ENCODE measurements at regions not wholly inside any gene's neighbourhood (a gene's known extent, or its start where the extent isn't known, plus 50 kb on each side); places are given as distances from the start of the nearest gene placed in this dataset.

- Histone ChIP-seq H3K4me3 (ENCODE audit: low read depth, low read length) (no peak overlapping the region), H3K4me1 (ENCODE audit: control insufficient read depth, insufficient read depth, low read length) (peaks cover 12% of the 10 kb centered on the region), H3K27ac (ENCODE audit: low read depth, low read length) (no peak overlapping the region), H3K9ac (ENCODE audit: low read length) (no peak overlapping the region), H3K9me3 (ENCODE audit: control insufficient read depth, insufficient read depth, low read depth, low read length) (peaks cover 8% of the 10 kb centered on the region), H3K36me3 (ENCODE audit: control insufficient read depth, insufficient read depth, low read length) (no peaks in the 10 kb centered on the region), H3K27me3 (ENCODE audit: control insufficient read depth, insufficient read depth, low read length) (no peaks in the 10 kb centered on the region)
These were observed 89.2 kb upstream of the STMND1 start for GRCh38 chr6:17012421-17013225.

GRCh38 chr6:17011985-17012384 lies 89.9 kb upstream of the STMND1 start:
- Histone ChIP-seq H3K4me3 (ENCODE audit: low read depth, low read length) (no peak overlapping the region), H3K27ac (ENCODE audit: low read depth, low read length) (no peak overlapping the region), H3K9me3 (ENCODE audit: control insufficient read depth, insufficient read depth, low read depth, low read length) (peaks cover 8% of the 10 kb centered on the region), H3K4me1 (ENCODE audit: control insufficient read depth, insufficient read depth, low read length) (peaks cover 12% of the 10 kb centered on the region), H3K9ac (ENCODE audit: low read length) (no peak overlapping the region), H3K27me3 (ENCODE audit: control insufficient read depth, insufficient read depth, low read length) (no peaks in the 10 kb centered on the region), H3K36me3 (ENCODE audit: control insufficient read depth, insufficient read depth, low read length) (no peaks in the 10 kb centered on the region)

GRCh38 chr6:17007749-17008148 lies 94.1 kb upstream of the STMND1 start:
- H3K4me3 ChIP-seq (ENCODE audit: low read depth, low read length), result no peak overlapping the region
- H3K27ac ChIP-seq (ENCODE audit: low read depth, low read length), result no peak overlapping the region
- H3K27me3 ChIP-seq (ENCODE audit: control insufficient read depth, insufficient read depth, low read length), result no peaks in the 10 kb centered on the region
- no peak overlapping the region for H3K9ac ChIP-seq (ENCODE audit: low read length)
- peaks cover 6% of the 10 kb centered on the region for H3K4me1 ChIP-seq (ENCODE audit: control insufficient read depth, insufficient read depth, low read length)
- H3K36me3 ChIP-seq (ENCODE audit: control insufficient read depth, insufficient read depth, low read length), result no peaks in the 10 kb centered on the region
- peaks cover 4% of the 10 kb centered on the region; the same call in 1 of the 2 replicates for H3K9me3 ChIP-seq (ENCODE audit: control insufficient read depth, insufficient read depth, low read depth, low read length)

GRCh38 chr6:17006543-17006942 lies 95.3 kb upstream of the STMND1 start:
- Histone ChIP-seq H3K4me1 (ENCODE audit: control insufficient read depth, insufficient read depth, low read length) (no peaks in the 10 kb centered on the region), H3K27ac (ENCODE audit: low read depth, low read length) (no peak overlapping the region), H3K4me3 (ENCODE audit: low read depth, low read length) (no peak overlapping the region), H3K36me3 (ENCODE audit: control insufficient read depth, insufficient read depth, low read length) (no peaks in the 10 kb centered on the region), H3K9ac (ENCODE audit: low read length) (no peak overlapping the region), H3K27me3 (ENCODE audit: control insufficient read depth, insufficient read depth, low read length) (no peaks in the 10 kb centered on the region), H3K9me3 (ENCODE audit: control insufficient read depth, insufficient read depth, low read depth, low read length) (peaks cover 4% of the 10 kb centered on the region; the same call in 1 of the 2 replicates)

- H3K4me1 ChIP-seq (ENCODE audit: control insufficient read depth, insufficient read depth, low read length), result no peaks in the 10 kb centered on the region
- H3K4me3 ChIP-seq (ENCODE audit: low read depth, low read length), result no peak overlapping the region
- no peak overlapping the region for H3K27ac ChIP-seq (ENCODE audit: low read depth, low read length)
- H3K27me3 ChIP-seq (ENCODE audit: control insufficient read depth, insufficient read depth, low read length), result no peaks in the 10 kb centered on the region
- H3K9me3 ChIP-seq (ENCODE audit: control insufficient read depth, insufficient read depth, low read depth, low read length), result peaks cover 4% of the 10 kb centered on the region; the same call in 1 of the 2 replicates
- H3K36me3 ChIP-seq (ENCODE audit: control insufficient read depth, insufficient read depth, low read length), result no peaks in the 10 kb centered on the region
- no peak overlapping the region for H3K9ac ChIP-seq (ENCODE audit: low read length)
These were observed 97.6 kb upstream of the STMND1 start for GRCh38 chr6:17004269-17004668.

- Histone ChIP-seq H3K4me3 (ENCODE audit: low read depth, low read length) (no peak overlapping the region), H3K36me3 (ENCODE audit: control insufficient read depth, insufficient read depth, low read length) (no peaks in the 10 kb centered on the region), H3K9me3 (ENCODE audit: control insufficient read depth, insufficient read depth, low read depth, low read length) (no peaks in the 10 kb centered on the region)
These were observed 99.7 kb upstream of the STMND1 start for GRCh38 chr6:17002123-17002522.

GRCh38 chr6:17001188-17001587 lies 100.7 kb upstream of the STMND1 start:
- Histone ChIP-seq H3K9me3 (ENCODE audit: control insufficient read depth, insufficient read depth, low read depth, low read length) (no peaks in the 10 kb centered on the region), H3K36me3 (ENCODE audit: control insufficient read depth, insufficient read depth, low read length) (no peaks in the 10 kb centered on the region), H3K27ac (ENCODE audit: low read depth, low read length) (no peak overlapping the region), H3K4me3 (ENCODE audit: low read depth, low read length) (no peak overlapping the region), H3K4me1 (ENCODE audit: control insufficient read depth, insufficient read depth, low read length) (no peaks in the 10 kb centered on the region), H3K27me3 (ENCODE audit: control insufficient read depth, insufficient read depth, low read length) (no peaks in the 10 kb centered on the region), H3K9ac (ENCODE audit: low read length) (no peak overlapping the region)

More at GRCh38 chr6:17002123-17002522, 99.7 kb upstream of the STMND1 start:
- Histone ChIP-seq H3K27me3 (ENCODE audit: control insufficient read depth, insufficient read depth, low read length) (no peaks in the 10 kb centered on the region), H3K27ac (ENCODE audit: low read depth, low read length) (no peak overlapping the region), H3K4me1 (ENCODE audit: control insufficient read depth, insufficient read depth, low read length) (no peaks in the 10 kb centered on the region), H3K9ac (ENCODE audit: low read length) (no peak overlapping the region)

- H3K4me1 ChIP-seq (ENCODE audit: control insufficient read depth, insufficient read depth, low read length), result no peaks in the 10 kb centered on the region
- H3K9ac ChIP-seq (ENCODE audit: low read length), result no peak overlapping the region
- H3K27me3 ChIP-seq (ENCODE audit: control insufficient read depth, insufficient read depth, low read length), result no peaks in the 10 kb centered on the region
- no peak overlapping the region for H3K4me3 ChIP-seq (ENCODE audit: low read depth, low read length)
- no peak overlapping the region for H3K27ac ChIP-seq (ENCODE audit: low read depth, low read length)
- no peaks in the 10 kb centered on the region for H3K9me3 ChIP-seq (ENCODE audit: control insufficient read depth, insufficient read depth, low read depth, low read length)
- no peaks in the 10 kb centered on the region for H3K36me3 ChIP-seq (ENCODE audit: control insufficient read depth, insufficient read depth, low read length)
These were observed 102.1 kb upstream of the STMND1 start for GRCh38 chr6:16999491-17000436.

GRCh38 chr6:16998461-16998860 lies 103.4 kb upstream of the STMND1 start:
- no peak overlapping the region for H3K27ac ChIP-seq (ENCODE audit: low read depth, low read length)
- no peaks in the 10 kb centered on the region for H3K27me3 ChIP-seq (ENCODE audit: control insufficient read depth, insufficient read depth, low read length)
- no peak overlapping the region for H3K4me3 ChIP-seq (ENCODE audit: low read depth, low read length)
- H3K36me3 ChIP-seq (ENCODE audit: control insufficient read depth, insufficient read depth, low read length), result no peaks in the 10 kb centered on the region
- H3K9ac ChIP-seq (ENCODE audit: low read length), result no peak overlapping the region
- no peaks in the 10 kb centered on the region for H3K4me1 ChIP-seq (ENCODE audit: control insufficient read depth, insufficient read depth, low read length)
- no peaks in the 10 kb centered on the region for H3K9me3 ChIP-seq (ENCODE audit: control insufficient read depth, insufficient read depth, low read depth, low read length)

- Histone ChIP-seq H3K4me3 (ENCODE audit: low read depth, low read length) (no peak overlapping the region), H3K27ac (ENCODE audit: low read depth, low read length) (no peak overlapping the region), H3K36me3 (ENCODE audit: control insufficient read depth, insufficient read depth, low read length) (no peaks in the 10 kb centered on the region), H3K4me1 (ENCODE audit: control insufficient read depth, insufficient read depth, low read length) (no peaks in the 10 kb centered on the region), H3K9me3 (ENCODE audit: control insufficient read depth, insufficient read depth, low read depth, low read length) (no peaks in the 10 kb centered on the region), H3K27me3 (ENCODE audit: control insufficient read depth, insufficient read depth, low read length) (no peaks in the 10 kb centered on the region), H3K9ac (ENCODE audit: low read length) (no peak overlapping the region)
These were observed 106.2 kb upstream of the STMND1 start for GRCh38 chr6:16995511-16996250.
